Gastrocnemius medialis (tissue), 4 donors: ENCODE measurements at regions not wholly inside any gene's neighbourhood (a gene's known extent, or its start where the extent isn't known, plus 50 kb on each side); places are given as distances from the start of the nearest gene placed in this dataset.

Experiments used
- POLR2A ChIP-seq, 2 donors: fragments of 450-650 bp; IDR thresholded peaks; one replicate each; pipeline ENCODE4 v1.6.1; 2017; ENCODE audit warnings: antibody characterized with exemption in 2 of 2, mild to moderate bottlenecking in 2 of 2, moderate library complexity in 2 of 2
- TF ChIP-seq, protein P1 (sequence below), 5 experiments: fragments of 450-650 bp in 3 of 5; fragments of 200-600 bp in 2 of 5; sonication (generic) in 2 of 5; IDR thresholded peaks in 4 of 5; conservative IDR thresholded peaks in 1 of 5; 1 replicate in 4 of 5; 2 replicates in 1 of 5; pipeline ENCODE4 v1.5.1; 2016 to 2019; ENCODE audit warnings: antibody characterized with exemption in 5 of 5, mild to moderate bottlenecking in 3 of 5, moderate library complexity in 3 of 5

DNA sequence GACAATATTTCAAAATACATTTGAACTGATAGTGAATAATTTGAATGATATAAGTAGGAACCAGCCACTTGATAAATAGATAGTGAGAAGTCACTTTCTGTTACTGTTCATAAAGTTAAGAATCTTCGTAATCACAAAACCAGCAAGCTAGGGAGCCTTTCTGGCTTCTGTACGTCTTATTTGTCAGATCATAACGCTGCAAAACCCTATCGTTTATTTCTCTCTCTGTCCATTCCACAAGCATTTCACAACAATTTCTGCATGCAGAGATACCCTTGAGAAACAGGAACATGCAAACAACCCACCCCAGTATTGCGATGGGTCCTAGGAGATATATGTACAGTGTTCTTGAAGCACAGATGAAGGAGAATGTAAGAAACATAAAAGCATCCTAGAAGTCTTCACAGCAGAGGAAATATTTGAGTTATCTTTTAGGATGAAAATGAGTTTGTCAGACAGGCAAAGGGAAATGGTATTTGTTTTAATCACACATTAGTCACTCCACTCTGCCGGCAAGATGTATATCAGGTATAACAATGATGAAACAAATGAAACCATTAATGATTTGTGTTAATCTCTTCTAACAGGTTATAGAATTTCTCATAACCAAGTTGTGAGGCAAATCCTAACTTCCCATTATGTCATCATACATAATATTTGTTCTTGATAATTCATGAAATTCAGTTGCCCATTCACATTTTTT, 668.7 kb upstream of the FTMT start:
- TF ChIP-seq, protein P1, sequence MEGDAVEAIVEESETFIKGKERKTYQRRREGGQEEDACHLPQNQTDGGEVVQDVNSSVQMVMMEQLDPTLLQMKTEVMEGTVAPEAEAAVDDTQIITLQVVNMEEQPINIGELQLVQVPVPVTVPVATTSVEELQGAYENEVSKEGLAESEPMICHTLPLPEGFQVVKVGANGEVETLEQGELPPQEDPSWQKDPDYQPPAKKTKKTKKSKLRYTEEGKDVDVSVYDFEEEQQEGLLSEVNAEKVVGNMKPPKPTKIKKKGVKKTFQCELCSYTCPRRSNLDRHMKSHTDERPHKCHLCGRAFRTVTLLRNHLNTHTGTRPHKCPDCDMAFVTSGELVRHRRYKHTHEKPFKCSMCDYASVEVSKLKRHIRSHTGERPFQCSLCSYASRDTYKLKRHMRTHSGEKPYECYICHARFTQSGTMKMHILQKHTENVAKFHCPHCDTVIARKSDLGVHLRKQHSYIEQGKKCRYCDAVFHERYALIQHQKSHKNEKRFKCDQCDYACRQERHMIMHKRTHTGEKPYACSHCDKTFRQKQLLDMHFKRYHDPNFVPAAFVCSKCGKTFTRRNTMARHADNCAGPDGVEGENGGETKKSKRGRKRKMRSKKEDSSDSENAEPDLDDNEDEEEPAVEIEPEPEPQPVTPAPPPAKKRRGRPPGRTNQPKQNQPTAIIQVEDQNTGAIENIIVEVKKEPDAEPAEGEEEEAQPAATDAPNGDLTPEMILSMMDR (IDR thresholded peaks at IDR 0.05 in 4 of 5, conservative IDR thresholded peaks at IDR 0.05 in 1 of 5): no peak
- no peak for TF ChIP-seq POLR2A (IDR thresholded peaks at IDR 0.05)
